ENCODE measurements at regions not wholly inside any gene's neighbourhood (a gene's known extent, or its start where the extent isn't known, plus 50 kb on each side); places are given as distances from the start of the nearest gene placed in this dataset.

DNA sequence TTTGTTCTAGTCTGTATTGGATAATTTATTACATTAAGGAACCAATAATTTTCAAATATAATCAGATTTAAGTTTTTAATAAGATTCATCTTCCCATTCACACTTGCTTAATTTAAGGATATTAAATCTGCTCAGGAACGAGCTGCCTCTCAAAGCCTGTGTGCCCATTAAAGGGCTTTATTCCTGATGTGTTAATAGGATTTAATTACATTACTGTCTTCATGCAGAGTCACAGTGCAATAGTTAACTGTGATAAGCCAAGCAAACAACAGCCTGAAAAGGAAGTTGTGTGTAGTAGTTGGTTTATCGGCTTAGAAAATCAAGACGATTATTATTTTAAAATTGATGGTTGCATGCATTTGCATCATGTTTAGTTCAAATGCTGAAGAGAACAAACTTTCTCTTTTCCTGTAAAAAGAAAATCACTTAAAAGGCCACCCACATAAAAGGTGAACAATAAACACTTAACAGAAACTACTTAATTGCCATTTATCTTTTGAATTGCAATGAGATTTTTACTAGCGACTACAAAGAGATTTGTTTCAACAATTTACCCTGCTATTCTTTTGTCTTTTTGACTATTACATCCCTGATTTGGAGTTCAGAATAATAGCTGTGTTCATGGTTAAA, 174.6 kb downstream of the RWDD3 start:
- Mint-ChIP-seq H3K27ac (ENCODE audit: unreplicated experiment) (peak overlapping the region; percentile 100), H3K27me3 (ENCODE audit: unreplicated experiment) (peaks cover 21% of the 10 kb centered on the region), H3K4me3 (ENCODE audit: unreplicated experiment) (peak overlapping the region; percentile 87), H3K4me1 (ENCODE audit: low read depth, unreplicated experiment) (peaks cover 48% of the 10 kb centered on the region), H3K9me3 (ENCODE audit: unreplicated experiment) (peaks cover 20% of the 10 kb centered on the region), H3K36me3 (ENCODE audit: unreplicated experiment) (peaks cover 7% of the 10 kb centered on the region)
- TF ChIP-seq, protein P1, sequence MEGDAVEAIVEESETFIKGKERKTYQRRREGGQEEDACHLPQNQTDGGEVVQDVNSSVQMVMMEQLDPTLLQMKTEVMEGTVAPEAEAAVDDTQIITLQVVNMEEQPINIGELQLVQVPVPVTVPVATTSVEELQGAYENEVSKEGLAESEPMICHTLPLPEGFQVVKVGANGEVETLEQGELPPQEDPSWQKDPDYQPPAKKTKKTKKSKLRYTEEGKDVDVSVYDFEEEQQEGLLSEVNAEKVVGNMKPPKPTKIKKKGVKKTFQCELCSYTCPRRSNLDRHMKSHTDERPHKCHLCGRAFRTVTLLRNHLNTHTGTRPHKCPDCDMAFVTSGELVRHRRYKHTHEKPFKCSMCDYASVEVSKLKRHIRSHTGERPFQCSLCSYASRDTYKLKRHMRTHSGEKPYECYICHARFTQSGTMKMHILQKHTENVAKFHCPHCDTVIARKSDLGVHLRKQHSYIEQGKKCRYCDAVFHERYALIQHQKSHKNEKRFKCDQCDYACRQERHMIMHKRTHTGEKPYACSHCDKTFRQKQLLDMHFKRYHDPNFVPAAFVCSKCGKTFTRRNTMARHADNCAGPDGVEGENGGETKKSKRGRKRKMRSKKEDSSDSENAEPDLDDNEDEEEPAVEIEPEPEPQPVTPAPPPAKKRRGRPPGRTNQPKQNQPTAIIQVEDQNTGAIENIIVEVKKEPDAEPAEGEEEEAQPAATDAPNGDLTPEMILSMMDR (IDR thresholded peaks at IDR 0.05; ENCODE audit: partially characterized antibody, unreplicated experiment) = no peak
- DNase-seq = no peak

DNA sequence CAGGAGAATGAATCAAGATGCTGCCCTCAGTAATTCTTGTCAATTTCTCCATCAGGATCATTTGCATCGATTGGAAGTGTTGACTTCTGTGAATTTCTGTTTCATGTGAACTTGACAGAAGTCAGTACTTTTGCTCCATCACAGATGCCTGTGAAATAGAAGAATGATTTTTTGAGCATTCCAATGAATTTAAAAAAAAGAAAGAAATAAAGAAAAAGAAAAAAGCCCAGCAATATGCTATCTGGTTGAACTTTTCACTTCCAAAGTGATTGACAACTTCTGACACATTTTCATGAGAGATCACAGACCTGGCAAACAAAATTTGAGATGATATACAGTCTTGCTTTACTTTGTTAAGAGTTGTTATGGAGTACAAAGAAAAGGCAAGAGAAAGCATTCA, 175.3 kb downstream of the RWDD3 start:
- Mint-ChIP-seq H3K27ac (ENCODE audit: unreplicated experiment) (peak overlapping the region; percentile 100), H3K4me3 (ENCODE audit: unreplicated experiment) (peak overlapping the region; percentile 79), H3K9me3 (ENCODE audit: unreplicated experiment) (peaks cover 20% of the 10 kb centered on the region), H3K4me1 (ENCODE audit: low read depth, unreplicated experiment) (peaks cover 48% of the 10 kb centered on the region), H3K36me3 (ENCODE audit: unreplicated experiment) (peaks cover 6% of the 10 kb centered on the region), H3K27me3 (ENCODE audit: unreplicated experiment) (peaks cover 21% of the 10 kb centered on the region)
- TF ChIP-seq, protein P1 (IDR thresholded peaks at IDR 0.05; ENCODE audit: partially characterized antibody, unreplicated experiment) = no peak
- no peak for DNase-seq

DNA sequence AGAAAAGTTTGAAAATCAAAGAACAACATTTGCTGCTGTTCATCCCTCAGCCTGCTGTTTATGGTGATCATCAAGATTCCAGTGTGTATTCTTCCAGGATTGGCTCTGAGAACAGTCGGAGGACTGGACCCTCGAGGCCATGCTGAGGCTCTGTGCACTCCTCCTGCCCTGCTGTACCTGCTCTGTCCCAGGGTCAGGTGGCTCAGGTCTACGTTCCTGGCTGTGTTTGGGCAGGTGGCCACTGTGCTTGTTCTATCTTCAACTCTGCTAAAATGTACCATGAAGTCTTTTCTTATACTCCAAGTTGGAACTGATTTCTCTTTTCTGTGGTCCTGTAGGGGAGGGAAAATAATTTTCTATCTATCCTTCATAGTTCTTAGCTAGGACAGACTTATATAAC, 175.9 kb downstream of the RWDD3 start:
- DNase-seq = no peak
- Mint-ChIP-seq H3K4me1 (ENCODE audit: low read depth, unreplicated experiment) (peaks cover 48% of the 10 kb centered on the region), H3K9me3 (ENCODE audit: unreplicated experiment) (peaks cover 20% of the 10 kb centered on the region), H3K4me3 (ENCODE audit: unreplicated experiment) (peak overlapping the region; percentile 79), H3K27me3 (ENCODE audit: unreplicated experiment) (peaks cover 19% of the 10 kb centered on the region), H3K27ac (ENCODE audit: unreplicated experiment) (peak overlapping the region; percentile 100), H3K36me3 (ENCODE audit: unreplicated experiment) (peaks cover 2% of the 10 kb centered on the region)
- TF ChIP-seq, protein P1 (IDR thresholded peaks at IDR 0.05; ENCODE audit: partially characterized antibody, unreplicated experiment) = no peak

DNA sequence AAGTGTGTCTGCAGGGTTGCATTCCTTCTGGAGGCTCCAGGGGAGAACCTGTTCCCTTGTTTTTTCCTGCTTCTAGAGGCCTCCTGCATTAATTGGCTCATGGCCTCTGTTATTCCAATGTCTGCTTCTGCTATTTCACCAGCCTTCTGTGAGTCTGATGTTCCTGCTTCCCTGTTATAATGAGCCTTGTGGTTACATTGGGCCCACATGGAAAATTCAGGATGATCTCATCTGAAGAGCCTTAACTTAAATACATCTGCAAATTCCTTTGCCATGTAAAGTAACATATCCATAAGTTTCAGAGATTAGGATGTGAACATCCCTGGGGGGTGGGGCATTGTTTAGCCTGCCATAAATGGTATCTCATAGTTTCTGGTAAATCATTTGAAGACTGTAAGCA, 181.1 kb downstream of the RWDD3 start:
- DNase-seq = no peak
- H3K4me3 Mint-ChIP-seq (ENCODE audit: unreplicated experiment) = no peak overlapping the region
- H3K27me3 Mint-ChIP-seq (ENCODE audit: unreplicated experiment) = no peaks in the 10 kb centered on the region
- H3K4me1 Mint-ChIP-seq (ENCODE audit: low read depth, unreplicated experiment) = peaks cover 16% of the 10 kb centered on the region
- H3K27ac Mint-ChIP-seq (ENCODE audit: unreplicated experiment) = no peak overlapping the region
- H3K36me3 Mint-ChIP-seq (ENCODE audit: unreplicated experiment) = peaks cover 5% of the 10 kb centered on the region
- H3K9me3 Mint-ChIP-seq (ENCODE audit: unreplicated experiment) = peaks cover 5% of the 10 kb centered on the region
- TF ChIP-seq, protein P1 (IDR thresholded peaks at IDR 0.05; ENCODE audit: partially characterized antibody, unreplicated experiment) = no peak

DNA sequence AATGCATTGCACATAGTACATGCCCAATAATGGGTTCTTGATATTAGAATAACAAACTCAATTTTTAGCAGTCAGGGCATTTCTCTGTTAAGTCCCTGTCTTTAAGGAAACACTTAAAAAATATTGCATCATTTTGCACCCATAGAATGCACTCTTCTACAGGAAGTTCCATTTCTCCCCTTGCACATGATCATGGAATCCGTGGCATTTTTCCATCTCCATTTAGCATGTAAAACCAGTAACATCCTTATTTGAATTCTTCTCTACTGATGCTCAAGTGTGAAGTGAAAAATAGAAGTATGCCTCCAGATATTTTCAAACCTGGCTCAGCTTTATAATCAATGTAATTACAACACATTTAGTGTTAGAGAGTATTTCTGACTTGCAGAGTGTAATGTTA, 192.8 kb downstream of the RWDD3 start:
- no peak for DNase-seq

More for the DNA sequence above, 192.8 kb downstream of the RWDD3 start:
- H3K36me3 Mint-ChIP-seq (ENCODE audit: unreplicated experiment) = no peaks in the 10 kb centered on the region
- H3K4me3 Mint-ChIP-seq (ENCODE audit: unreplicated experiment) = no peak overlapping the region
- H3K9me3 Mint-ChIP-seq (ENCODE audit: unreplicated experiment) = peaks cover 5% of the 10 kb centered on the region
- H3K27ac Mint-ChIP-seq (ENCODE audit: unreplicated experiment) = no peak overlapping the region
- H3K4me1 Mint-ChIP-seq (ENCODE audit: low read depth, unreplicated experiment) = peaks cover 8% of the 10 kb centered on the region
- TF ChIP-seq, protein P1 (IDR thresholded peaks at IDR 0.05; ENCODE audit: partially characterized antibody, unreplicated experiment) = no peak
- H3K27me3 Mint-ChIP-seq (ENCODE audit: unreplicated experiment) = no peaks in the 10 kb centered on the region
